Right cardiac atrium (tissue), 5 donors: ENCODE measurements at regions not wholly inside any gene's neighbourhood (a gene's known extent, or its start where the extent isn't known, plus 50 kb on each side); places are given as distances from the start of the nearest gene placed in this dataset.

Experiments used
- ATAC-seq, 2 donors: fragments of 200-7000 bp; cut with Tn5 transposase; one replicate each; pipeline versions ENCODE4 v1.8.0 to v1.9.1; 2020; ENCODE audit warnings: moderate library complexity in 2 of 2, mild to moderate bottlenecking in 1 of 2
- DNase-seq, 3 donors: peaks; one replicate each; pipeline ENCODE4 v3.0.0-alpha.2; 2020
- H3K27ac ChIP-seq: one replicate; pipeline ENCODE4 v1.5.1; 2013; ENCODE audit warnings: mild to moderate bottlenecking, low read length, control low read depth, moderate library complexity
- H3K27me3 ChIP-seq: one replicate; pipeline ENCODE4 v1.6.1; 2013; ENCODE audit not compliant: control insufficient read depth, insufficient read depth
- H3K4me1 ChIP-seq: one replicate; pipeline ENCODE4 v1.6.1; 2013; ENCODE audit warnings: low read length; ENCODE audit not compliant: control insufficient read depth, insufficient read depth
- H3K4me3 ChIP-seq: one replicate; pipeline ENCODE4 v1.5.1; 2013; ENCODE audit warnings: low read length, control low read depth
- H3K9me3 ChIP-seq: one replicate; pipeline ENCODE4 v1.6.1; 2013; ENCODE audit warnings: low read length; ENCODE audit not compliant: control insufficient read depth
- WGBS: extraction: QIAGEN DNeasy Blood & Tissue Kit; methylation state at CpG from one replicate; pipeline ENCODE4 v1.1.7; 2013; 5-methylcytosine and 5-hydroxymethylcytosine counted together
- intact Hi-C, 4 donors: fragments of 100-400 bp; cut with DNase I; formaldehyde crosslinking; loops; one replicate each; pipeline versions ENCODE4 v1.11.0 to v1.14.0; 2022 to 2023
- donor health status: healthy with polysubstance abuse.
- donor health status: DM: no; HTN: yes; CAD: no.
- donor health status: DM: no; HTN: no; CAD: no.
- donor health status: DM: no; HTN: yes; CAD: no; lungs with severe emphysema.
- donor health status: DM: yes; HTN: yes; CAD: no.

GRCh38 chr7:46847126-46847525 lies 734.8 kb downstream of the TNS3 start:
- no peaks in the 10 kb centered on the region for H3K4me1 ChIP-seq
- 89% methylated on average over 3 of the region's 3 CpGs for WGBS
- no peak for ATAC-seq

GRCh38 chr7:46844486-46844885 lies 737.4 kb downstream of the TNS3 start:
- no peaks in the 10 kb centered on the region for H3K27me3 ChIP-seq
- H3K9me3 ChIP-seq, result no peaks in the 10 kb centered on the region
- intact Hi-C loops, result no loop called here
- 70% methylated on average over 3 of the region's 3 CpGs for WGBS
- H3K4me3 ChIP-seq, result no peak overlapping the region
- H3K4me1 ChIP-seq, result no peaks in the 10 kb centered on the region
- DNase-seq (no peak), ATAC-seq (no peak)
- no peak overlapping the region for H3K27ac ChIP-seq

More at GRCh38 chr7:46847126-46847525, 734.8 kb downstream of the TNS3 start:
- Histone ChIP-seq H3K4me3 (no peak overlapping the region), H3K27me3 (no peaks in the 10 kb centered on the region), H3K9me3 (no peaks in the 10 kb centered on the region), H3K27ac (no peak overlapping the region)
- no peak for DNase-seq
- intact Hi-C loops, result no loop called here

- no peak overlapping the region for H3K4me3 ChIP-seq
- H3K27ac ChIP-seq, result no peak overlapping the region
- H3K27me3 ChIP-seq, result no peaks in the 10 kb centered on the region
- intact Hi-C loops, result no loop called here
- no peaks in the 10 kb centered on the region for H3K9me3 ChIP-seq
- no peak for ATAC-seq
- H3K4me1 ChIP-seq, result no peaks in the 10 kb centered on the region
- DNase-seq, result no peak
- WGBS, result 95% methylated on average over 3 of the region's 3 CpGs
Observed at GRCh38 chr7:46841248-46841647, 740.7 kb downstream of the TNS3 start.

GRCh38 chr7:46839651-46840050 lies 742.3 kb downstream of the TNS3 start:
- Histone ChIP-seq H3K4me1 (no peaks in the 10 kb centered on the region), H3K27ac (no peak overlapping the region), H3K9me3 (no peaks in the 10 kb centered on the region), H3K4me3 (no peak overlapping the region), H3K27me3 (no peaks in the 10 kb centered on the region)
- ATAC-seq (no peak), DNase-seq (no peak)
- intact Hi-C loops, result no loop called here
- WGBS, result 66% methylated on average over 3 of the region's 3 CpGs

GRCh38 chr7:46838463-46838862 lies 743.4 kb downstream of the TNS3 start:
- Histone ChIP-seq H3K9me3 (no peaks in the 10 kb centered on the region), H3K27ac (no peak overlapping the region), H3K27me3 (no peaks in the 10 kb centered on the region), H3K4me1 (no peaks in the 10 kb centered on the region), H3K4me3 (no peak overlapping the region)
- DNase-seq (no peak), ATAC-seq (no peak)
- intact Hi-C loops, result no loop called here
- WGBS, result 93% methylated on average over 5 of the region's 5 CpGs

GRCh38 chr7:46835556-46835955 lies 746.4 kb downstream of the TNS3 start:
- Histone ChIP-seq H3K4me3 (no peak overlapping the region), H3K9me3 (no peaks in the 10 kb centered on the region), H3K27ac (no peak overlapping the region), H3K27me3 (no peaks in the 10 kb centered on the region), H3K4me1 (no peaks in the 10 kb centered on the region)
- whole genome bisulfite sequencing, result 53% methylated on average over 2 of the region's 2 CpGs
- no peak for DNase-seq
- no peak for ATAC-seq
- intact Hi-C loops, result no loop called here

GRCh38 chr7:46834921-46835320 lies 747.0 kb downstream of the TNS3 start:
- H3K4me3 ChIP-seq, result no peak overlapping the region
- no peaks in the 10 kb centered on the region for H3K4me1 ChIP-seq
- intact Hi-C loops, result no loop called here
- 93% methylated on average over 5 of the region's 5 CpGs for WGBS
- H3K27ac ChIP-seq, result no peak overlapping the region
- H3K27me3 ChIP-seq, result no peaks in the 10 kb centered on the region
- H3K9me3 ChIP-seq, result no peaks in the 10 kb centered on the region
- DNase-seq (no peak), ATAC-seq (no peak)

- intact Hi-C loops, result no loop called here
- Histone ChIP-seq H3K27ac (no peak overlapping the region), H3K4me1 (no peaks in the 10 kb centered on the region), H3K27me3 (no peaks in the 10 kb centered on the region), H3K9me3 (no peaks in the 10 kb centered on the region), H3K4me3 (no peak overlapping the region)
- ATAC-seq (no peak), DNase-seq (no peak)
- WGBS, result 88% methylated on average over 1 of the region's 1 CpG
Observed at GRCh38 chr7:46833197-46833596, 748.7 kb downstream of the TNS3 start.

- DNase-seq (no peak), ATAC-seq (no peak)
- intact Hi-C loops, result no loop called here
- Histone ChIP-seq H3K9me3 (no peaks in the 10 kb centered on the region), H3K27me3 (no peaks in the 10 kb centered on the region), H3K4me3 (no peak overlapping the region), H3K4me1 (no peaks in the 10 kb centered on the region), H3K27ac (no peak overlapping the region)
- WGBS, result 74% methylated on average over 2 of the region's 2 CpGs
Observed at GRCh38 chr7:46832136-46832535, 749.8 kb downstream of the TNS3 start.

GRCh38 chr7:46819819-46820218 lies 762.1 kb downstream of the TNS3 start:
- H3K4me3 ChIP-seq, result no peak overlapping the region
- ATAC-seq (no peak), DNase-seq (no peak)
- no peak overlapping the region for H3K27ac ChIP-seq
- no peaks in the 10 kb centered on the region for H3K4me1 ChIP-seq
- intact Hi-C loops, result no loop called here
- no peaks in the 10 kb centered on the region for H3K27me3 ChIP-seq
- WGBS, result 95% methylated on average over 7 of the region's 7 CpGs
- peaks cover 2% of the 10 kb centered on the region for H3K9me3 ChIP-seq

- Histone ChIP-seq H3K27ac (no peak overlapping the region), H3K4me3 (no peak overlapping the region), H3K27me3 (no peaks in the 10 kb centered on the region), H3K4me1 (peaks cover 4% of the 10 kb centered on the region), H3K9me3 (no peaks in the 10 kb centered on the region)
- ATAC-seq (no peak), DNase-seq (no peak)
- 76% methylated on average over 4 of the region's 4 CpGs for WGBS
- intact Hi-C loops, result no loop called here
Observed at GRCh38 chr7:46814516-46815250, 767.2 kb downstream of the TNS3 start.
